Vagina (tissue), 2 donors: ENCODE measurements at regions not wholly inside any gene's neighbourhood (a gene's known extent, or its start where the extent isn't known, plus 50 kb on each side); places are given as distances from the start of the nearest gene placed in this dataset.

Experiments used
- DNase-seq, 2 donors: peaks; one replicate each; pipeline ENCODE4 v3.0.0-alpha.2; 2017; ENCODE audit errors: extremely low spot score in 2 of 2
- H3K27ac ChIP-seq: fragments of 200-600 bp; sonication (generic); one replicate; pipeline ENCODE4 v1.5.1; 2019
- H3K27me3 ChIP-seq: fragments of 200-600 bp; sonication (generic); one replicate; pipeline ENCODE4 v1.5.1; 2019
- H3K36me3 ChIP-seq, 2 donors: fragments of 200-600 bp; sonication (generic); one replicate each; pipeline ENCODE4 v1.5.1; 2017 to 2019
- H3K4me1 ChIP-seq: fragments of 200-600 bp; sonication (generic); one replicate; pipeline ENCODE4 v1.5.1; 2019
- H3K4me3 ChIP-seq, 2 donors: fragments of 200-600 bp; sonication (generic); 1 replicate in 1 of 2; 2 replicates in 1 of 2; pipeline ENCODE4 v1.5.1; 2016 to 2019
- H3K9me3 ChIP-seq: fragments of 200-600 bp; sonication (generic); one replicate; pipeline ENCODE4 v1.5.1; 2019
- CTCF ChIP-seq, 3 experiments: fragments of 450-650 bp in 2 of 3; fragments of 200-600 bp in 1 of 3; sonication (generic) in 1 of 3; IDR thresholded peaks; one replicate each; pipeline ENCODE4 v1.5.1; 2017 to 2019; ENCODE audit warnings: antibody characterized with exemption in 3 of 3, mild to moderate bottlenecking in 2 of 3, moderate library complexity in 2 of 3
- POLR2A ChIP-seq, 2 donors: fragments of 450-650 bp; IDR thresholded peaks; one replicate each; pipeline ENCODE4 v1.6.1; 2017; ENCODE audit warnings: antibody characterized with exemption in 2 of 2, mild to moderate bottlenecking in 2 of 2, moderate library complexity in 2 of 2
- POLR2AphosphoS5 ChIP-seq, 2 donors: sonication (generic); formaldehyde crosslinking; IDR thresholded peaks; one replicate each; pipeline ENCODE4 v1.9.0; 2017; ENCODE audit warnings: antibody characterized with exemption in 2 of 2, mild to moderate bottlenecking in 2 of 2, low read depth in 1 of 2; ENCODE audit not compliant: insufficient read depth in 1 of 2
- intact Hi-C: fragments of 100-400 bp; cut with DNase I; formaldehyde crosslinking; loops from one replicate; pipeline ENCODE4 v1.15.1; 2023

- no peaks in the 10 kb centered on the region for H3K27me3 ChIP-seq
- no peak for DNase-seq
- intact Hi-C loops, result no loop called here
- no peaks in the 10 kb centered on the region for H3K4me1 ChIP-seq
- H3K9me3 ChIP-seq, result no peaks in the 10 kb centered on the region
- TF ChIP-seq POLR2A (IDR thresholded peaks at IDR 0.05) (no peak), POLR2AphosphoS5 (IDR thresholded peaks at IDR 0.05; ENCODE audit: insufficient read depth in 1 of 2, low read depth in 1 of 2) (no peak), CTCF (IDR thresholded peaks at IDR 0.05) (no peak)
- no peaks in the 10 kb centered on the region for H3K36me3 ChIP-seq
- no peak overlapping the region for H3K4me3 ChIP-seq
- H3K27ac ChIP-seq, result no peak overlapping the region
These were observed 54.8 kb downstream of the OTUD1 start for GRCh38 chr10:23493711-23494110.

GRCh38 chr10:23496727-23497126 lies 57.9 kb downstream of the OTUD1 start:
- no peak for DNase-seq
- TF ChIP-seq CTCF (IDR thresholded peaks at IDR 0.05) (no peak), POLR2AphosphoS5 (IDR thresholded peaks at IDR 0.05; ENCODE audit: insufficient read depth in 1 of 2, low read depth in 1 of 2) (no peak), POLR2A (IDR thresholded peaks at IDR 0.05) (no peak)
- intact Hi-C loops, result no loop called here
- Histone ChIP-seq H3K4me3 (no peak overlapping the region), H3K36me3 (no peaks in the 10 kb centered on the region), H3K9me3 (no peaks in the 10 kb centered on the region), H3K4me1 (no peaks in the 10 kb centered on the region), H3K27me3 (no peaks in the 10 kb centered on the region), H3K27ac (no peak overlapping the region)

- no peaks in the 10 kb centered on the region for H3K9me3 ChIP-seq
- intact Hi-C loops, result no loop called here
- no peak overlapping the region for H3K27ac ChIP-seq
- no peaks in the 10 kb centered on the region for H3K27me3 ChIP-seq
- H3K36me3 ChIP-seq, result no peaks in the 10 kb centered on the region
- H3K4me1 ChIP-seq, result no peaks in the 10 kb centered on the region
- no peak overlapping the region for H3K4me3 ChIP-seq
- no peak for DNase-seq
- TF ChIP-seq POLR2A (IDR thresholded peaks at IDR 0.05), result no peak
- TF ChIP-seq CTCF (IDR thresholded peaks at IDR 0.05), result no peak
- no peak for TF ChIP-seq POLR2AphosphoS5 (IDR thresholded peaks at IDR 0.05; ENCODE audit: insufficient read depth in 1 of 2, low read depth in 1 of 2)
These were observed 60.7 kb downstream of the OTUD1 start for GRCh38 chr10:23499372-23500132.

DNA sequence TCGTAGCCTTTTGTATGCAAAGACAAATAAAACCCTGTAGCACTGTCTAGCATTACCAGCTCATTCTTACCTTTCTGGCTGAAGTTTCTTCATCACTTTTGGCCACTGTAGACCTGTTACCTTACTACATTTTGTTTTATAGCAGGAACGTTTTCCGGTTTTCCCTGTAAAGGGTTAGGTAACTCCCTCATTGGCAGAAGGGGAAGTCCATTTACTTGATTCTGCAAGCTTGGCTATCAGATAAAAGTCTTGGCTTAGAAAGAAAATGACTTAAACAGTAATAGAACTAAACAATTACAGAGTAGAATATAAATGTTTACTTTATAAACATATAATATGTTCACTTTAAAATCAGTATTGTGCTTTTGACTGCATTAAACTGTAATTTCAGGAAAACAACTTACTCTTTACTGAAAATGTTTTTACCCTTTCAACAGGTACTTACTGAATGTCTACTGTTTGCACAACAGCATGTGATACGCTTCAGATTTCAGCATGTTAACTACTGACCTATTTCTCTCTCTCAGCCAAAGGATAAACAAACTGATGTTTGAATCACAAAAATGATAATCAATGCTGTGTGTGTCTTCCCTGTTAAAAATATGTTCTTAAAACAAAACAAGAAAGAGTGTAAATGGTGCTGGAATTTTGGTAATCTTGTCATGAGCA lies 67.1 kb downstream of the OTUD1 start:
- TF ChIP-seq CTCF (IDR thresholded peaks at IDR 0.05) (no peak), POLR2AphosphoS5 (IDR thresholded peaks at IDR 0.05; ENCODE audit: insufficient read depth in 1 of 2, low read depth in 1 of 2) (no peak), POLR2A (IDR thresholded peaks at IDR 0.05) (no peak)
- Histone ChIP-seq H3K36me3 (no peaks in the 10 kb centered on the region), H3K9me3 (no peaks in the 10 kb centered on the region), H3K4me1 (no peaks in the 10 kb centered on the region), H3K27me3 (no peaks in the 10 kb centered on the region), H3K4me3 (no peak overlapping the region), H3K27ac (no peak overlapping the region)
- no peak for DNase-seq
- intact Hi-C loops, result no loop called here
